HepG2 (cell line): ENCODE measurements at regions not wholly inside any gene's neighbourhood (a gene's known extent, or its start where the extent isn't known, plus 50 kb on each side); places are given as distances from the start of the nearest gene placed in this dataset.
"Not testable (repeated sequence)": the region's sequence is repeated elsewhere in the genome, so short reads cannot be mapped to it uniquely, and the experiment has no call there.

ENCODE experiments used
- ATAC-seq: fragments of 200-7000 bp; cut with Tn5 transposase; 3 replicates; pipeline ENCODE4 v1.9.1; 2020; ENCODE audit warnings: mild to moderate bottlenecking, moderate library complexity
- BruUV-seq: library from RNA; stranded (reverse); fragments of 400-500 nt; replicated peaks from 2 replicates; lab custom pipeline; 2021; lab: Mats Ljungman, UMichigan
- CTCF ChIA-PET: fragments of 300-600 bp; formaldehyde crosslinking; extraction: SDS; loops from one replicate; lab custom pipeline; 2021; ENCODE audit warnings: low total read pairs, inconsistent platforms, low intra/inter-chr PET ratio; lab: Yijun Ruan, JAX
- POLR2A ChIA-PET: fragments of 350-600 bp; sonication (Branson Sonifier 250); formaldehyde crosslinking; loops from one replicate; lab custom pipeline; 2020; ENCODE audit warnings: antibody characterized with exemption, inconsistent platforms; lab: Yijun Ruan, JAX
- DNase-seq: peaks from one replicate; pipeline ENCODE4 v3.0.0-alpha.2; 2015; ENCODE audit warnings: low spot score
- FAIRE-seq: peaks from 3 replicates; lab custom pipeline; 2011; peaks lifted over from hg19 to GRCh38; lab: Jason Lieb, UNC
- H2AFZ ChIP-seq: one replicate; pipeline ENCODE4 v1.6.1; 2011; ENCODE audit warnings: low read length, inconsistent platforms
- H3K27ac ChIP-seq: fragments of 300-600 bp; 3 replicates; pipeline ENCODE4 v1.8.0; 2011; ENCODE audit warnings: mixed run types, mild to moderate bottlenecking, mixed read lengths, low read length, inconsistent platforms; ENCODE audit not compliant: insufficient read depth; ENCODE audit errors: extremely low read length
- H3K27me3 ChIP-seq, 2 experiments: fragments of 200-600 bp in 1 of 2; 2 replicates in 1 of 2; 3 replicates in 1 of 2; pipeline versions ENCODE4 v1.6.0 to v1.8.0; 2011; ENCODE audit warnings: low read length in 2 of 2, mild to moderate bottlenecking in 2 of 2, moderate library complexity in 2 of 2, inconsistent platforms in 1 of 2; ENCODE audit not compliant: insufficient read depth in 2 of 2, control insufficient read depth in 1 of 2
- H3K36me3 ChIP-seq, 2 experiments: fragments of 200-600 bp in 1 of 2; replicated peaks in 1 of 2; 2 replicates in 1 of 2; 3 replicates in 1 of 2; pipeline versions ENCODE4 v1.5.1 to v1.8.0; 2011; ENCODE audit warnings: low read length in 2 of 2, inconsistent platforms in 1 of 2; ENCODE audit not compliant: insufficient read depth in 2 of 2, control insufficient read depth in 1 of 2
- H3K4me1 ChIP-seq: 2 replicates; pipeline ENCODE4 v1.5.1; 2012; ENCODE audit warnings: low read length, inconsistent platforms; ENCODE audit not compliant: insufficient read depth
- H3K4me2 ChIP-seq: 2 replicates; pipeline ENCODE4 v1.6.0; 2011; ENCODE audit warnings: low read depth, low read length, inconsistent platforms
- H3K4me3 ChIP-seq, 3 experiments: fragments of 200-600 bp in 1 of 3; sonication (generic), shearing (Covaris generic) in 1 of 3; replicated peaks in 1 of 3; 2 replicates each; pipeline ENCODE4 v1.5.1; 2011 to 2016; ENCODE audit warnings: low read length in 3 of 3, inconsistent platforms in 2 of 3, low read depth in 2 of 3, mild to moderate bottlenecking in 2 of 3, control low read depth in 1 of 3, mixed read lengths in 1 of 3; ENCODE audit not compliant: insufficient read depth in 1 of 3
- H3K79me2 ChIP-seq: one replicate; pipeline ENCODE4 v1.6.1; 2011; ENCODE audit warnings: low read length, inconsistent platforms; ENCODE audit not compliant: insufficient read depth
- H3K9ac ChIP-seq: 2 replicates; pipeline ENCODE4 v1.6.0; 2011; ENCODE audit warnings: mild to moderate bottlenecking, low read depth, low read length, inconsistent platforms; ENCODE audit not compliant: insufficient read depth
- H3K9me3 ChIP-seq: 2 replicates; pipeline ENCODE4 v1.5.1; 2012; ENCODE audit warnings: mild to moderate bottlenecking, low read length
- H4K20me1 ChIP-seq: 2 replicates; pipeline ENCODE4 v1.6.0; 2011; ENCODE audit warnings: inconsistent platforms, mild to moderate bottlenecking, low read length, moderate library complexity; ENCODE audit not compliant: insufficient read depth
- KAT8 ChIP-seq: IDR thresholded peaks from 2 replicates; pipeline ENCODE4 v1.6.1; 2016; ENCODE audit warnings: missing genetic modification reagents, missing compliant biosample characterization
- SIX4 ChIP-seq: sonication (generic); formaldehyde crosslinking; IDR thresholded peaks from 2 replicates; pipeline ENCODE4 v1.4.0; 2020; ENCODE audit warnings: missing genetic modification reagents
- SMAD9 ChIP-seq: sonication (generic); formaldehyde crosslinking; IDR thresholded peaks from 2 replicates; pipeline ENCODE4 v1.5.1; 2020; ENCODE audit warnings: mild to moderate bottlenecking, missing genetic modification reagents
- TCF12 ChIP-seq, 2 experiments: fragments of 450-650 bp in 1 of 2; sonication (generic) in 1 of 2; formaldehyde crosslinking in 1 of 2; IDR thresholded peaks; 2 replicates each; pipeline versions ENCODE4 v1.6.1 to v1.8.0; 2017 to 2022; ENCODE audit warnings: antibody characterized with exemption in 1 of 2, mild to moderate bottlenecking in 1 of 2, missing genetic modification reagents in 1 of 2, moderate library complexity in 1 of 2
- ZNF512B ChIP-seq: sonication (generic); formaldehyde crosslinking; IDR thresholded peaks from 2 replicates; pipeline ENCODE4 v1.5.1; 2020; ENCODE audit warnings: missing genetic modification reagents, mild to moderate bottlenecking, borderline replicate concordance
- WGBS: methylation state at CpG from one replicate; pipeline ENCODE4 v1.1.6; 2017; ENCODE audit warnings: low lambda C conversion rate; 5-methylcytosine and 5-hydroxymethylcytosine counted together
- in situ Hi-C: cut with HindIII; loops from 2 replicates; pipeline ENCODE4 v1.10.0; 2017; ENCODE audit warnings: low pct_unique_long_range_greater_than_20kb; ENCODE audit not compliant: extremely low pct_ligation_motif_present
- intact Hi-C: fragments of 100-400 bp; cut with micrococcal nuclease; formaldehyde crosslinking; loops from one replicate; pipeline ENCODE4 v1.10.0; 2022; ENCODE audit not compliant: unreplicated experiment

GRCh38 chr12:72754026-72754425 lies 481.9 kb downstream of the TRHDE start:
- POLR2A ChIA-PET, ATAC-seq, FAIRE-seq: not testable (repeated sequence)

GRCh38 chr12:72766517-72766916 lies 494.3 kb downstream of the TRHDE start:
- Histone ChIP-seq H3K9me3 (peaks cover 59% of the 10 kb centered on the region), H3K27me3 (no peaks in the 10 kb centered on the region), H3K4me1 (no peaks in the 10 kb centered on the region), H3K36me3 (no peaks in the 10 kb centered on the region), H3K27ac (no peak overlapping the region), H4K20me1 (no peaks in the 10 kb centered on the region), H3K79me2 (no peaks in the 10 kb centered on the region), H3K9ac (no peak overlapping the region), H2AFZ (no peak overlapping the region), H3K4me3 (no peak overlapping the region), H3K4me2 (no peak overlapping the region)
- FAIRE-seq (no peak), ATAC-seq (no peak), DNase-seq (no peak)
- ChIA-PET POLR2A (no interaction called here), CTCF (no interaction called here)
- intact Hi-C loops, result no loop called here
- in situ Hi-C loops, result no loop called here
- WGBS, result 0% methylated on average over 2 of the region's 2 CpGs
- no TSS peak for BruUV-seq
- TF ChIP-seq KAT8 (CRISPR knock-in tag) (no peak), SMAD9 (CRISPR knock-in tag) (no peak), SIX4 (no peak), ZNF512B (CRISPR knock-in tag) (no peak), TCF12 (IDR thresholded peaks at IDR 0.05) (no peak), TCF12 (CRISPR knock-in tag; IDR thresholded peaks at IDR 0.05) (no peak)

More at GRCh38 chr12:72754026-72754425, 481.9 kb downstream of the TRHDE start:
- H3K4me3 ChIP-seq, BruUV-seq, CTCF ChIA-PET, H3K9ac ChIP-seq, in situ Hi-C loops, H2AFZ ChIP-seq, DNase-seq, H3K27me3 ChIP-seq, H3K4me1 ChIP-seq, H3K27ac ChIP-seq, H3K36me3 ChIP-seq, H3K4me2 ChIP-seq, intact Hi-C loops, H3K79me2 ChIP-seq, H4K20me1 ChIP-seq: not testable (repeated sequence)
- 58% methylated on average over 18 of the region's 18 CpGs for WGBS
- peaks cover 91% of the 10 kb centered on the region for H3K9me3 ChIP-seq
